ENCODE measurements at regions not wholly inside any gene's neighbourhood (a gene's known extent, or its start where the extent isn't known, plus 50 kb on each side); places are given as distances from the start of the nearest gene placed in this dataset.

- H3K9me3 ChIP-seq (ENCODE audit: insufficient read depth, low read depth, low read length): peaks cover 3% of the 10 kb centered on the region
- H2BK120ac ChIP-seq (ENCODE audit: insufficient read depth, low read length, poor library complexity): no peak overlapping the region
- H3K14ac ChIP-seq (ENCODE audit: low read length): no peak overlapping the region
- H4K91ac ChIP-seq (ENCODE audit: low read depth, low read length): no peak overlapping the region
- H3K4me3 ChIP-seq (ENCODE audit: low read depth, low read length): no peak overlapping the region
- no peak overlapping the region for H3K4me2 ChIP-seq (ENCODE audit: low read length)
- H2BK5ac ChIP-seq (ENCODE audit: low read depth, low read length, poor library complexity): no peak overlapping the region
- no peak overlapping the region for H2AK5ac ChIP-seq (ENCODE audit: low read length)
- H3K79me1 ChIP-seq (ENCODE audit: low read length): no peaks in the 10 kb centered on the region
- no peak overlapping the region for H3K4ac ChIP-seq (ENCODE audit: low read depth, low read length)
- H3K27ac ChIP-seq (ENCODE audit: low read depth, low read length): no peak overlapping the region
- H2AFZ ChIP-seq (ENCODE audit: insufficient read depth, low read length, poor library complexity): no peak overlapping the region
- no peaks in the 10 kb centered on the region for H3K4me1 ChIP-seq (ENCODE audit: control insufficient read depth in 1 of 2, insufficient read depth in 2 of 2, low read length in 2 of 2)
- H4K8ac ChIP-seq (ENCODE audit: low read depth, low read length): no peak overlapping the region
- H2BK12ac ChIP-seq (ENCODE audit: low read length): no peak overlapping the region
- H4K12ac ChIP-seq (ENCODE audit: low read depth, low read length): no peak overlapping the region
- H3K18ac ChIP-seq (ENCODE audit: low read length): no peak overlapping the region
- WGBS (ENCODE audit: extremely low coverage, insufficient coverage, insufficient read length): no CpG with 5 or more reads among the region's 1 CpG
- no peaks in the 10 kb centered on the region for H3K36me3 ChIP-seq (ENCODE audit: control insufficient read depth in 1 of 2, insufficient read depth in 2 of 2, low read length in 2 of 2)
- no peaks in the 10 kb centered on the region for H3K27me3 ChIP-seq (ENCODE audit: insufficient read depth, low read length)
- no peak overlapping the region for H3K9ac ChIP-seq (ENCODE audit: low read length)
- no peak overlapping the region for H3K23ac ChIP-seq (ENCODE audit: low read length)
- DNase-seq: no peak
- no peaks in the 10 kb centered on the region for H3K79me2 ChIP-seq (ENCODE audit: control insufficient read depth, insufficient read depth, low read length, poor library complexity)
Measured at GRCh38 chr10:57141708-57142107, 780.6 kb upstream of the ZWINT start.

GRCh38 chr10:57119684-57120083 lies 758.6 kb upstream of the ZWINT start:
- Histone ChIP-seq H2BK5ac (ENCODE audit: low read depth, low read length, poor library complexity) (no peak overlapping the region), H3K18ac (ENCODE audit: low read length) (no peak overlapping the region), H3K79me1 (ENCODE audit: low read length) (no peaks in the 10 kb centered on the region), H2BK12ac (ENCODE audit: low read length) (no peak overlapping the region), H4K8ac (ENCODE audit: low read depth, low read length) (no peak overlapping the region), H3K4me2 (ENCODE audit: low read length) (no peak overlapping the region), H2AFZ (ENCODE audit: insufficient read depth, low read length, poor library complexity) (no peak overlapping the region), H3K79me2 (ENCODE audit: control insufficient read depth, insufficient read depth, low read length, poor library complexity) (no peaks in the 10 kb centered on the region), H3K27ac (ENCODE audit: low read depth, low read length) (no peak overlapping the region), H4K12ac (ENCODE audit: low read depth, low read length) (no peak overlapping the region), H3K4me3 (ENCODE audit: low read depth, low read length) (no peak overlapping the region), H3K23ac (ENCODE audit: low read length) (no peak overlapping the region), H2BK120ac (ENCODE audit: insufficient read depth, low read length, poor library complexity) (no peak overlapping the region), H3K4me1 (ENCODE audit: control insufficient read depth in 1 of 2, insufficient read depth in 2 of 2, low read length in 2 of 2) (no peaks in the 10 kb centered on the region), H3K14ac (ENCODE audit: low read length) (no peak overlapping the region), H3K4ac (ENCODE audit: low read depth, low read length) (no peak overlapping the region), H4K91ac (ENCODE audit: low read depth, low read length) (no peak overlapping the region), H3K9ac (ENCODE audit: low read length) (no peak overlapping the region), H3K27me3 (ENCODE audit: insufficient read depth, low read length) (no peaks in the 10 kb centered on the region), H3K9me3 (ENCODE audit: insufficient read depth, low read depth, low read length) (peaks cover 1% of the 10 kb centered on the region), H3K36me3 (ENCODE audit: control insufficient read depth in 1 of 2, insufficient read depth in 2 of 2, low read length in 2 of 2) (no peaks in the 10 kb centered on the region), H2AK5ac (ENCODE audit: low read length) (no peak overlapping the region)
- DNase-seq: no peak
- no CpG with 5 or more reads among the region's 1 CpG for WGBS (ENCODE audit: extremely low coverage, insufficient coverage, insufficient read length)

- no peak for DNase-seq
- no peaks in the 10 kb centered on the region for H3K79me1 ChIP-seq (ENCODE audit: low read length)
Measured at GRCh38 chr10:57113545-57113944, 752.5 kb upstream of the ZWINT start.

GRCh38 chr10:57102236-57102635 lies 741.2 kb upstream of the ZWINT start:
- DNase-seq: no peak
- Histone ChIP-seq H2AFZ (ENCODE audit: insufficient read depth, low read length, poor library complexity) (no peak overlapping the region), H3K79me2 (ENCODE audit: control insufficient read depth, insufficient read depth, low read length, poor library complexity) (no peaks in the 10 kb centered on the region), H3K79me1 (ENCODE audit: low read length) (no peaks in the 10 kb centered on the region), H3K14ac (ENCODE audit: low read length) (no peak overlapping the region), H3K18ac (ENCODE audit: low read length) (no peak overlapping the region), H4K8ac (ENCODE audit: low read depth, low read length) (no peak overlapping the region), H4K12ac (ENCODE audit: low read depth, low read length) (no peak overlapping the region), H3K27ac (ENCODE audit: low read depth, low read length) (no peak overlapping the region), H3K4me3 (ENCODE audit: low read depth, low read length) (no peak overlapping the region), H2BK12ac (ENCODE audit: low read length) (no peak overlapping the region), H3K36me3 (ENCODE audit: control insufficient read depth in 1 of 2, insufficient read depth in 2 of 2, low read length in 2 of 2) (no peaks in the 10 kb centered on the region), H3K9ac (ENCODE audit: low read length) (no peak overlapping the region), H3K27me3 (ENCODE audit: insufficient read depth, low read length) (no peaks in the 10 kb centered on the region), H2AK5ac (ENCODE audit: low read length) (no peak overlapping the region), H2BK120ac (ENCODE audit: insufficient read depth, low read length, poor library complexity) (no peak overlapping the region), H2BK5ac (ENCODE audit: low read depth, low read length, poor library complexity) (no peak overlapping the region), H4K91ac (ENCODE audit: low read depth, low read length) (no peak overlapping the region), H3K23ac (ENCODE audit: low read length) (no peak overlapping the region), H3K9me3 (ENCODE audit: insufficient read depth, low read depth, low read length) (no peaks in the 10 kb centered on the region), H3K4ac (ENCODE audit: low read depth, low read length) (no peak overlapping the region), H3K4me1 (ENCODE audit: control insufficient read depth in 1 of 2, insufficient read depth in 2 of 2, low read length in 2 of 2) (peaks cover 0 to 3% of the 10 kb centered on the region in 2 experiments), H3K4me2 (ENCODE audit: low read length) (no peak overlapping the region)
- no CpG with 5 or more reads among the region's 1 CpG for WGBS (ENCODE audit: extremely low coverage, insufficient coverage, insufficient read length)

More at GRCh38 chr10:57113545-57113944, 752.5 kb upstream of the ZWINT start:
- no peaks in the 10 kb centered on the region for H3K4me1 ChIP-seq (ENCODE audit: control insufficient read depth in 1 of 2, insufficient read depth in 2 of 2, low read length in 2 of 2)
- H4K91ac ChIP-seq (ENCODE audit: low read depth, low read length): no peak overlapping the region
- no peak overlapping the region for H3K4me2 ChIP-seq (ENCODE audit: low read length)
- no peak overlapping the region for H3K4me3 ChIP-seq (ENCODE audit: low read depth, low read length)
- no peak overlapping the region for H4K8ac ChIP-seq (ENCODE audit: low read depth, low read length)
- no peak overlapping the region for H3K4ac ChIP-seq (ENCODE audit: low read depth, low read length)
- no peaks in the 10 kb centered on the region for H3K36me3 ChIP-seq (ENCODE audit: control insufficient read depth in 1 of 2, insufficient read depth in 2 of 2, low read length in 2 of 2)
- H3K14ac ChIP-seq (ENCODE audit: low read length): no peak overlapping the region
- no peak overlapping the region for H4K12ac ChIP-seq (ENCODE audit: low read depth, low read length)
- no peak overlapping the region for H3K18ac ChIP-seq (ENCODE audit: low read length)
- no peak overlapping the region for H2BK12ac ChIP-seq (ENCODE audit: low read length)
- no peak overlapping the region for H3K27ac ChIP-seq (ENCODE audit: low read depth, low read length)
- H2BK5ac ChIP-seq (ENCODE audit: low read depth, low read length, poor library complexity): no peak overlapping the region
- H3K79me2 ChIP-seq (ENCODE audit: control insufficient read depth, insufficient read depth, low read length, poor library complexity): no peaks in the 10 kb centered on the region
- no peak overlapping the region for H3K23ac ChIP-seq (ENCODE audit: low read length)
- H2AFZ ChIP-seq (ENCODE audit: insufficient read depth, low read length, poor library complexity): no peak overlapping the region
- no peak overlapping the region for H2BK120ac ChIP-seq (ENCODE audit: insufficient read depth, low read length, poor library complexity)
- H3K9ac ChIP-seq (ENCODE audit: low read length): no peak overlapping the region
- H3K27me3 ChIP-seq (ENCODE audit: insufficient read depth, low read length): no peaks in the 10 kb centered on the region
- no peaks in the 10 kb centered on the region for H3K9me3 ChIP-seq (ENCODE audit: insufficient read depth, low read depth, low read length)
- WGBS (ENCODE audit: extremely low coverage, insufficient coverage, insufficient read length): no CpG with 5 or more reads among the region's 2 CpGs
- H2AK5ac ChIP-seq (ENCODE audit: low read length): no peak overlapping the region

Measured in trophoblast cell (in vitro differentiated cells and primary cell).